Testis (tissue), 2 donors: ENCODE measurements at regions not wholly inside any gene's neighbourhood (a gene's known extent, or its start where the extent isn't known, plus 50 kb on each side); places are given as distances from the start of the nearest gene placed in this dataset.

Experiments used
- POLR2A ChIP-seq: fragments of 450-650 bp; IDR thresholded peaks from one replicate; pipeline ENCODE4 v1.6.1; 2017; ENCODE audit warnings: antibody characterized with exemption, mild to moderate bottlenecking, moderate library complexity
- TF ChIP-seq, protein P1 (sequence below), 3 experiments: fragments of 450-650 bp in 2 of 3; fragments of 200-600 bp in 1 of 3; sonication (generic) in 1 of 3; IDR thresholded peaks; one replicate each; pipeline ENCODE4 v1.5.1; 2016 to 2019; ENCODE audit warnings: antibody characterized with exemption in 3 of 3, mild to moderate bottlenecking in 2 of 3, moderate library complexity in 1 of 3

DNA sequence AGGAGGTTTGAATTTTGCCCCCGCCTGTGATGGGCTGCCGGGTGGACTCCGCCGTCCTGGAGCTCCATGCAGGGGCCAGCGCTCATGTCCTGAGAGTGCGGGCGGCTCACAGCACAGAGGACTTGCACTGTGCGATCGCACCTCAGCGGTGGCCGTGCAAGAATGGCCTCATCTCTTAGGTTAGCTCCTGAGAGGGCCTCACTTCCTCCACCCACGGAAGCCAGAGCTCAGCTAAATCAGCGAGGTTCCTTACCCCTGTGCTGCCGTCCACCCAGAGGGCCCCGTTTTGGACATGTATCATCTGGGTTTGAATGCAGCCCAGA, 72.0 kb upstream of the PCSK6 start:
- TF ChIP-seq, protein P1, sequence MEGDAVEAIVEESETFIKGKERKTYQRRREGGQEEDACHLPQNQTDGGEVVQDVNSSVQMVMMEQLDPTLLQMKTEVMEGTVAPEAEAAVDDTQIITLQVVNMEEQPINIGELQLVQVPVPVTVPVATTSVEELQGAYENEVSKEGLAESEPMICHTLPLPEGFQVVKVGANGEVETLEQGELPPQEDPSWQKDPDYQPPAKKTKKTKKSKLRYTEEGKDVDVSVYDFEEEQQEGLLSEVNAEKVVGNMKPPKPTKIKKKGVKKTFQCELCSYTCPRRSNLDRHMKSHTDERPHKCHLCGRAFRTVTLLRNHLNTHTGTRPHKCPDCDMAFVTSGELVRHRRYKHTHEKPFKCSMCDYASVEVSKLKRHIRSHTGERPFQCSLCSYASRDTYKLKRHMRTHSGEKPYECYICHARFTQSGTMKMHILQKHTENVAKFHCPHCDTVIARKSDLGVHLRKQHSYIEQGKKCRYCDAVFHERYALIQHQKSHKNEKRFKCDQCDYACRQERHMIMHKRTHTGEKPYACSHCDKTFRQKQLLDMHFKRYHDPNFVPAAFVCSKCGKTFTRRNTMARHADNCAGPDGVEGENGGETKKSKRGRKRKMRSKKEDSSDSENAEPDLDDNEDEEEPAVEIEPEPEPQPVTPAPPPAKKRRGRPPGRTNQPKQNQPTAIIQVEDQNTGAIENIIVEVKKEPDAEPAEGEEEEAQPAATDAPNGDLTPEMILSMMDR (IDR thresholded peaks at IDR 0.05) = no peak
- TF ChIP-seq POLR2A = no peak
